ENCODE measurements at regions not wholly inside any gene's neighbourhood (a gene's known extent, or its start where the extent isn't known, plus 50 kb on each side); places are given as distances from the start of the nearest gene placed in this dataset.

GRCh38 chr12:34402228-34402898 is 380.1 kb downstream of the ALG10 start:
- Histone ChIP-seq H3K4me3 (ENCODE audit: severe bottlenecking) (no peak overlapping the region), H3K36me3 (ENCODE audit: low read depth) (no peaks in the 10 kb centered on the region), H3K27ac (ENCODE audit: poor library complexity, severe bottlenecking) (no peak overlapping the region), H3K9me3 (ENCODE audit: severe bottlenecking) (peaks cover 9% of the 10 kb centered on the region), H3K4me1 (ENCODE audit: insufficient read depth, poor library complexity, severe bottlenecking) (no peaks in the 10 kb centered on the region), H3K27me3 (ENCODE audit: insufficient read depth, poor library complexity, severe bottlenecking) (no peaks in the 10 kb centered on the region)
- peak; percentile 31 for DNase-seq (ENCODE audit: low spot score)
- no peak for ATAC-seq (ENCODE audit: low read depth)
- TF ChIP-seq CTCF (IDR thresholded peaks at IDR 0.05; ENCODE audit: poor library complexity, severe bottlenecking): no peak

GRCh38 chr12:34402899-34403705 is 380.8 kb downstream of the ALG10 start:
- H3K9me3 ChIP-seq (ENCODE audit: severe bottlenecking): peaks cover 11% of the 10 kb centered on the region

GRCh38 chr12:34403706-34404376 is 381.5 kb downstream of the ALG10 start:
- Histone ChIP-seq H3K36me3 (ENCODE audit: low read depth) (no peaks in the 10 kb centered on the region), H3K27me3 (ENCODE audit: insufficient read depth, poor library complexity, severe bottlenecking) (no peaks in the 10 kb centered on the region), H3K4me1 (ENCODE audit: insufficient read depth, poor library complexity, severe bottlenecking) (no peaks in the 10 kb centered on the region), H3K4me3 (ENCODE audit: severe bottlenecking) (no peak overlapping the region), H3K27ac (ENCODE audit: poor library complexity, severe bottlenecking) (no peak overlapping the region), H3K9me3 (ENCODE audit: severe bottlenecking) (peaks cover 11% of the 10 kb centered on the region)
- no peak for TF ChIP-seq CTCF (IDR thresholded peaks at IDR 0.05; ENCODE audit: poor library complexity, severe bottlenecking)
- DNase-seq (ENCODE audit: low spot score): peak; percentile 28
- no peak for ATAC-seq (ENCODE audit: low read depth)

More at GRCh38 chr12:34402899-34403705, 380.8 kb downstream of the ALG10 start:
- no peak overlapping the region for H3K4me3 ChIP-seq (ENCODE audit: severe bottlenecking)
- no peaks in the 10 kb centered on the region for H3K36me3 ChIP-seq (ENCODE audit: low read depth)
- H3K4me1 ChIP-seq (ENCODE audit: insufficient read depth, poor library complexity, severe bottlenecking): no peaks in the 10 kb centered on the region
- ATAC-seq (ENCODE audit: low read depth) (no peak), DNase-seq (ENCODE audit: low spot score) (peak; percentile 37)
- no peak overlapping the region for H3K27ac ChIP-seq (ENCODE audit: poor library complexity, severe bottlenecking)
- H3K27me3 ChIP-seq (ENCODE audit: insufficient read depth, poor library complexity, severe bottlenecking): no peaks in the 10 kb centered on the region
- no peak for TF ChIP-seq CTCF (IDR thresholded peaks at IDR 0.05; ENCODE audit: poor library complexity, severe bottlenecking)

GRCh38 chr12:34404377-34405285 is 382.3 kb downstream of the ALG10 start:
- Histone ChIP-seq H3K27ac (ENCODE audit: poor library complexity, severe bottlenecking) (no peak overlapping the region), H3K36me3 (ENCODE audit: low read depth) (no peaks in the 10 kb centered on the region), H3K9me3 (ENCODE audit: severe bottlenecking) (peaks cover 11% of the 10 kb centered on the region), H3K27me3 (ENCODE audit: insufficient read depth, poor library complexity, severe bottlenecking) (no peaks in the 10 kb centered on the region), H3K4me3 (ENCODE audit: severe bottlenecking) (no peak overlapping the region), H3K4me1 (ENCODE audit: insufficient read depth, poor library complexity, severe bottlenecking) (no peaks in the 10 kb centered on the region)
- ATAC-seq (ENCODE audit: low read depth): no peak
- TF ChIP-seq CTCF (IDR thresholded peaks at IDR 0.05; ENCODE audit: poor library complexity, severe bottlenecking): no peak
- DNase-seq (ENCODE audit: low spot score): peak; percentile 20

Measured in RWPE2 (cell line).